ENCODE measurements at regions not wholly inside any gene's neighbourhood (a gene's known extent, or its start where the extent isn't known, plus 50 kb on each side); places are given as distances from the start of the nearest gene placed in this dataset.

DNA sequence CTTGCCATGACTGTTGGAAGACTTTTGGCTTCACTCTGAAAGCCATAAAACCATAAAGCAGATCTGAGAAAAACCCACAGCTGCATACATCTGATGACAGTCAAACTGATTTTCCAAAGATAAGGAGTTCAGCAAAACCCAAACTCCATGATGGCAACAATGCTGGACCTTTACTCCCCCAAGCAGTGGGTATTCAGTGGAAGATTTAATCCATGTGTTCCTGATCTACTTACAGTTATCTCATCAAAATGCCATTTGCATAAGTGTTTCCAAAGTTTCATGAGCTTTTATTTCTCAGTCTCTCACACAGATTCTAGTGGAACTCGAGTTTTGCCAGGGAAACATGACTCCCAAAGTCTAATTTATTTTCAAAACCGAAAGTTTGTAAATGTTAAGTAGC is 184.9 kb downstream of the ZC3H11B start (continued):
- no peak for TF ChIP-seq CEBPB (IDR thresholded peaks at IDR 0.05; ENCODE audit: low read depth, low read length)
- TF ChIP-seq BRCA1 (IDR thresholded peaks at IDR 0.05; ENCODE audit: low read depth, low read length), result no peak
- TF ChIP-seq SIX5 (IDR thresholded peaks at IDR 0.05; ENCODE audit: low read depth, low read length), result no peak
